ENCODE measurements at regions not wholly inside any gene's neighbourhood (a gene's known extent, or its start where the extent isn't known, plus 50 kb on each side); places are given as distances from the start of the nearest gene placed in this dataset.
A peak's percentile ranks its signal among the peaks of the same experiment; 100 is the strongest.

GRCh38 chr6:137744877-137745276 lies 122.2 kb upstream of the TNFAIP3 start (continued):
- TF ChIP-seq NR2F1 (conservative IDR thresholded peaks at IDR 0.05) (peak; percentile 71), RB1 (IDR thresholded peaks at IDR 0.05; ENCODE audit: borderline replicate concordance) (no peak), KAT2A (conservative IDR thresholded peaks at IDR 0.05; ENCODE audit: control insufficient read depth, low read depth, low read length) (no peak), LARP7 (IDR thresholded peaks at IDR 0.05) (no peak), MYC (IDR thresholded peaks at IDR 0.05; ENCODE audit: insufficient read depth, insufficient read length, insufficient replicate concordance, low read length, severe bottlenecking) (no peak), JUNB (IDR thresholded peaks at IDR 0.05) (no peak), E4F1 (IDR thresholded peaks at IDR 0.05; ENCODE audit: borderline replicate concordance, partially characterized antibody) (no peak), CHD2 (IDR thresholded peaks at IDR 0.05; ENCODE audit: borderline replicate concordance, low read depth, low read length) (no peak), POU2F2 (IDR thresholded peaks at IDR 0.05; ENCODE audit: borderline replicate concordance, low read depth, low read length) (peak; percentile 73; the same call in 2 of the 3 replicates), NFIC (IDR thresholded peaks at IDR 0.05; ENCODE audit: low read depth, low read length) (0 out of 2 replicates have a peak, but pooled peaks have one; percentile 32), YY1 (IDR thresholded peaks at IDR 0.05; ENCODE audit: low read depth, low read length) (no peak), IKZF1 (conservative IDR thresholded peaks at IDR 0.05) (peak; percentile 77)
